Gastroesophageal sphincter (tissue), 4 donors: ENCODE measurements at regions not wholly inside any gene's neighbourhood (a gene's known extent, or its start where the extent isn't known, plus 50 kb on each side); places are given as distances from the start of the nearest gene placed in this dataset.

ENCODE experiments used
- ATAC-seq: fragments of 150-250 bp; one replicate; pipeline ENCODE4 v1.9.1; 2016; ENCODE audit warnings: mild to moderate bottlenecking, moderate library complexity
- H3K27ac ChIP-seq, 4 donors: fragments of 200-600 bp; sonication (generic) in 3 of 4; 1 replicate in 3 of 4; 2 replicates in 1 of 4; pipeline ENCODE4 v1.5.1; 2016 to 2019
- H3K27me3 ChIP-seq: fragments of 200-600 bp; sonication (generic); one replicate; pipeline ENCODE4 v1.5.1; 2019
- H3K36me3 ChIP-seq, 2 donors: fragments of 200-600 bp; sonication (generic); one replicate each; pipeline ENCODE4 v1.5.1; 2019; ENCODE audit warnings: control low read depth in 1 of 2
- H3K4me1 ChIP-seq, 3 donors: fragments of 200-600 bp; sonication (generic); 1 replicate in 2 of 3; 2 replicates in 1 of 3; pipeline ENCODE4 v1.5.1; 2016 to 2019; ENCODE audit warnings: control low read depth in 2 of 3
- H3K4me3 ChIP-seq, 2 donors: fragments of 200-600 bp; sonication (generic); one replicate each; pipeline ENCODE4 v1.5.1; 2019; ENCODE audit warnings: mild to moderate bottlenecking in 1 of 2, moderate library complexity in 1 of 2
- H3K9me3 ChIP-seq, 3 donors: fragments of 200-600 bp; sonication (generic); one replicate each; pipeline ENCODE4 v1.5.1; 2017 to 2019; ENCODE audit warnings: control low read depth in 2 of 3
- CTCF ChIP-seq, 4 experiments: fragments of 200-600 bp in 2 of 4; fragments of 450-650 bp in 2 of 4; sonication (generic) in 1 of 4; IDR thresholded peaks; one replicate each; pipeline ENCODE4 v1.5.1; 2017 to 2019; ENCODE audit warnings: antibody characterized with exemption in 4 of 4, mild to moderate bottlenecking in 2 of 4, moderate library complexity in 2 of 4
- EP300 ChIP-seq: sonication (generic); formaldehyde crosslinking; IDR thresholded peaks from one replicate; pipeline ENCODE4 v1.6.1; 2017; ENCODE audit warnings: antibody characterized with exemption, mild to moderate bottlenecking
- POLR2A ChIP-seq, 2 donors: fragments of 450-650 bp; IDR thresholded peaks; one replicate each; pipeline ENCODE4 v1.6.1; 2017; ENCODE audit warnings: antibody characterized with exemption in 2 of 2, mild to moderate bottlenecking in 2 of 2, moderate library complexity in 1 of 2
- POLR2AphosphoS5 ChIP-seq: sonication (generic); formaldehyde crosslinking; IDR thresholded peaks from one replicate; pipeline ENCODE4 v1.6.1; 2017; ENCODE audit warnings: antibody characterized with exemption
- WGBS, 2 donors: methylation state at CpG; one replicate each; pipeline ENCODE4 v1.1.5; 2018; ENCODE audit warnings: low coverage in 1 of 2; 5-methylcytosine and 5-hydroxymethylcytosine counted together

DNA sequence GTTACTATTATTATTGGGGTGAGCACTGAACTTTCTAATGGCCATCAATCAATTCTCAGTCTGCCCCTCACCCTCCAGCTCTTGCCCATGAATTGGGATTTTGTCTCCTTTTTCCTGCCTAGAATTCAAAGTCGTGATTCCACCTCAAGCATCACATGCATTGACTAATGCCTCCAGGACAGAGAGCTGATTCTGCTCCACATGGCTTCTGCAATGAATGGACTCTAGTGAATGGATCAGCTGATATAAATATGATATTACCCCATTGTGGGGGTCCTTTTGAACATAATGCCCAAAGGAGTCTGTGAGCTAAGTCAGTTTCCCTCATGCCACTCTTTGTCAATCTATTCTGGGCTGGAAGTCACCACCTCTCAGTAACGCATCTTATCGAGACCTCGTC is 126.4 kb downstream of the OPN5 start:
- no peak for ATAC-seq
- Histone ChIP-seq H3K36me3 (no peaks in the 10 kb centered on the region), H3K27me3 (no peaks in the 10 kb centered on the region), H3K4me3 (no peak overlapping the region), H3K27ac (no peak overlapping the region), H3K9me3 (no peaks in the 10 kb centered on the region), H3K4me1 (no peaks in the 10 kb centered on the region)
- WGBS, 2 donors = 86% methylated on average over 4 of the region's 4 CpGs
- TF ChIP-seq POLR2A (IDR thresholded peaks at IDR 0.05) = no peak
- no peak for TF ChIP-seq CTCF (IDR thresholded peaks at IDR 0.05)
- no peak for TF ChIP-seq POLR2AphosphoS5
- TF ChIP-seq EP300 = no peak

DNA sequence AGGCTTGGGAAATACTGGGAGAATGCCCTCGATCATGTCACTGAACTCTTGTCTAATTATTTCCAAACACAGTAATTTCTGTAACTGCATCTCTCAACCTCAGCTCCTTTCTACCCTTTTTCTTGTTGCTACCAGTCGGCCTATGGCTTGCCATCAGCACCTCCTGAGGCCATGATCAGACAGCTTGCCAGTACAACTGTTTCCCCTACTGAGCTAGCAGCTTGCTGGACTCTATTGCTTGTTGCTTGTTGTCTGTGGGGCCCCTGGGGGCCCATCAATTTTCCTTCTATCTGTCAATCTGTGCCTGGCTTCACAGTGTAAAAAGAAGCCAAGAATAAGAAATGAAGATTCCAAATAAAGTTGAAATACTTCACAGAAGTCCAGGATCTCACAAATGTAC is 123.9 kb downstream of the OPN5 start:
- no peaks in the 10 kb centered on the region for H3K4me1 ChIP-seq
- 42 to 50% methylated on average over 2 of the region's 2 CpGs for WGBS, 2 donors
- no peak overlapping the region for H3K27ac ChIP-seq
- ATAC-seq = no peak
- no peak overlapping the region for H3K4me3 ChIP-seq
- TF ChIP-seq EP300 (no peak), CTCF (IDR thresholded peaks at IDR 0.05) (no peak), POLR2AphosphoS5 (no peak), POLR2A (IDR thresholded peaks at IDR 0.05) (no peak)
- H3K9me3 ChIP-seq = no peaks in the 10 kb centered on the region
- no peaks in the 10 kb centered on the region for H3K27me3 ChIP-seq
- H3K36me3 ChIP-seq = no peaks in the 10 kb centered on the region

DNA sequence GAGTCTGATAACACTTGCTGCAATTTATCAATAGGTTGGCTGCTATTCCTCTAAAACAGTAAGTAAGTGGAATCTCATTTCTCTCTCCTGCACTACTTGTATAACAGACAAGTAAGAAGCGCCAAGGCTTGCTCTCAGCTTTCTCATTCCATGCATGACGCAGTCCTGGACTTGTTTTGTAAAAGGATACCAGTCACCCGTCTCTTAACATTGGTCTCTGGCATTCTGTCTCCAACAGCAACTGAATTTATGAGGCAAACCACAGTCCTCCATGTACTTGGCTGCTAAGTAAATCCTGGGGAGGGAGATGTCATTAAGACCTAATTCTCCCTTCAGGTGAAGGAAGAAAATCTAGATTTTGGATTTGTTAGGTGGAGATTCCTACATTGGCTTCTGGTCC is 115.4 kb downstream of the OPN5 start:
- H3K4me3 ChIP-seq = no peak overlapping the region
- peaks cover 0 to 4% (median 0%) of the 10 kb centered on the region in 3 donors for H3K9me3 ChIP-seq
- ATAC-seq = no peak
- 64 to 73% methylated on average over 2 to 3 of the region's 3 CpGs for WGBS, 2 donors
- H3K36me3 ChIP-seq = no peaks in the 10 kb centered on the region
- TF ChIP-seq CTCF (IDR thresholded peaks at IDR 0.05) (no peak), POLR2AphosphoS5 (no peak), POLR2A (IDR thresholded peaks at IDR 0.05) (no peak), EP300 (no peak)
- H3K27me3 ChIP-seq = no peaks in the 10 kb centered on the region
- H3K27ac ChIP-seq = no peak overlapping the region
- H3K4me1 ChIP-seq = no peaks in the 10 kb centered on the region

GRCh38 chr6:47890326-47890875 is 108.6 kb downstream of the OPN5 start:
- no peak for ATAC-seq
- H3K4me1 ChIP-seq = no peaks in the 10 kb centered on the region
- TF ChIP-seq EP300 = no peak
- H3K27me3 ChIP-seq = no peaks in the 10 kb centered on the region
- 67 to 71% methylated on average over 4 to 7 of the region's 7 CpGs for WGBS, 2 donors
- H3K27ac ChIP-seq = no peak overlapping the region
- H3K36me3 ChIP-seq = no peaks in the 10 kb centered on the region
- H3K4me3 ChIP-seq = no peak overlapping the region
- H3K9me3 ChIP-seq = no peaks in the 10 kb centered on the region

GRCh38 chr6:47879015-47879414 is 97.2 kb downstream of the OPN5 start:
- no peaks in the 10 kb centered on the region for H3K27me3 ChIP-seq
- ATAC-seq = no peak
- TF ChIP-seq EP300 (no peak), CTCF (IDR thresholded peaks at IDR 0.05) (no peak), POLR2A (IDR thresholded peaks at IDR 0.05) (no peak)
- no peaks in the 10 kb centered on the region for H3K9me3 ChIP-seq
- H3K4me1 ChIP-seq = no peaks in the 10 kb centered on the region
- WGBS, 2 donors = 72 to 92% methylated on average over 5 to 7 of the region's 7 CpGs
- no peak overlapping the region for H3K27ac ChIP-seq
- no peaks in the 10 kb centered on the region for H3K36me3 ChIP-seq
- no peak overlapping the region for H3K4me3 ChIP-seq
